ENCODE measurements at regions not wholly inside any gene's neighbourhood (a gene's known extent, or its start where the extent isn't known, plus 50 kb on each side); places are given as distances from the start of the nearest gene placed in this dataset.

DNA sequence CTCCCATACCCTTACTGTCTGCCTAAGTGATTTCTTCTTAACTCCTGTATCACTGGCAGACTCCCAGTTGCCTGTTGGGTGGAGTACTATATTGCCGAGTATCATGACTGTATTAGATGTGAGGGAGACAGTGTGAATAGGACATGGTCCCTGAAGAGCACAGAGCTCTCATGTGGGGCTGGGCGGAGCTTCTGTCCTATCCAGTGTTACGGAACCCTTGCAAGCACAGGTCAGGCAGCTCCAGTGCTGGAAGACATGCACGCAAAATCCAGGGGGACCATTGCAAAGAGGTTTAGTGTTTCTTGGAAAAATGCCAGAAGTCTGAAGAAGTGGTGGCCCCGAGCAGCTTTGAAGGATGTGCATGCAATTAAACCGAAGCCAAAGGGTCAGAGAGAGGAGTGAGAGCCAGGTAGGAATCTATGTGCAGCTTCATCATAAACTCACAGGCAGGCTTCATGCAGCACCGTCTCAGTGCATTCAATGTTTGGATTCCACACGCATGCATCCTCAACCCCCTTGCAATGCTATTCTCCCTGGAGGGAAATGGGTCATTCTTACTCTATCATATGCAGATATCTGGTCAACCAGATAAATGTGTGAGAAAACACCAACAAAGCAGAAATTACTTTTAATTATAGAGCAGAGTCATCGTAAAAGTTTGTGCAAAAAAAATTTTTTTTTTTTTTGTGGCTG is 49.7 kb upstream of the DHRSX start:
- no peak overlapping the region for H3K4me3 ChIP-seq (ENCODE audit: low read depth, low read length)
- TF ChIP-seq, protein P1, sequence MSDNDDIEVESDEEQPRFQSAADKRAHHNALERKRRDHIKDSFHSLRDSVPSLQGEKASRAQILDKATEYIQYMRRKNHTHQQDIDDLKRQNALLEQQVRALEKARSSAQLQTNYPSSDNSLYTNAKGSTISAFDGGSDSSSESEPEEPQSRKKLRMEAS (IDR thresholded peaks at IDR 0.05; ENCODE audit: low read depth, low read length), result no peak
- no peak for TF ChIP-seq MYC (IDR thresholded peaks at IDR 0.05; ENCODE audit: low read depth, low read length)
- TF ChIP-seq, protein P2, sequence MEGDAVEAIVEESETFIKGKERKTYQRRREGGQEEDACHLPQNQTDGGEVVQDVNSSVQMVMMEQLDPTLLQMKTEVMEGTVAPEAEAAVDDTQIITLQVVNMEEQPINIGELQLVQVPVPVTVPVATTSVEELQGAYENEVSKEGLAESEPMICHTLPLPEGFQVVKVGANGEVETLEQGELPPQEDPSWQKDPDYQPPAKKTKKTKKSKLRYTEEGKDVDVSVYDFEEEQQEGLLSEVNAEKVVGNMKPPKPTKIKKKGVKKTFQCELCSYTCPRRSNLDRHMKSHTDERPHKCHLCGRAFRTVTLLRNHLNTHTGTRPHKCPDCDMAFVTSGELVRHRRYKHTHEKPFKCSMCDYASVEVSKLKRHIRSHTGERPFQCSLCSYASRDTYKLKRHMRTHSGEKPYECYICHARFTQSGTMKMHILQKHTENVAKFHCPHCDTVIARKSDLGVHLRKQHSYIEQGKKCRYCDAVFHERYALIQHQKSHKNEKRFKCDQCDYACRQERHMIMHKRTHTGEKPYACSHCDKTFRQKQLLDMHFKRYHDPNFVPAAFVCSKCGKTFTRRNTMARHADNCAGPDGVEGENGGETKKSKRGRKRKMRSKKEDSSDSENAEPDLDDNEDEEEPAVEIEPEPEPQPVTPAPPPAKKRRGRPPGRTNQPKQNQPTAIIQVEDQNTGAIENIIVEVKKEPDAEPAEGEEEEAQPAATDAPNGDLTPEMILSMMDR (IDR thresholded peaks at IDR 0.05; ENCODE audit: low read depth, low read length), result no peak
- no peak for TF ChIP-seq POLR2A (IDR thresholded peaks at IDR 0.05; ENCODE audit: extremely low read depth, insufficient read length)
- no peak for DNase-seq (ENCODE audit: low read depth)
